ENCODE measurements at regions not wholly inside any gene's neighbourhood (a gene's known extent, or its start where the extent isn't known, plus 50 kb on each side); places are given as distances from the start of the nearest gene placed in this dataset.

DNA sequence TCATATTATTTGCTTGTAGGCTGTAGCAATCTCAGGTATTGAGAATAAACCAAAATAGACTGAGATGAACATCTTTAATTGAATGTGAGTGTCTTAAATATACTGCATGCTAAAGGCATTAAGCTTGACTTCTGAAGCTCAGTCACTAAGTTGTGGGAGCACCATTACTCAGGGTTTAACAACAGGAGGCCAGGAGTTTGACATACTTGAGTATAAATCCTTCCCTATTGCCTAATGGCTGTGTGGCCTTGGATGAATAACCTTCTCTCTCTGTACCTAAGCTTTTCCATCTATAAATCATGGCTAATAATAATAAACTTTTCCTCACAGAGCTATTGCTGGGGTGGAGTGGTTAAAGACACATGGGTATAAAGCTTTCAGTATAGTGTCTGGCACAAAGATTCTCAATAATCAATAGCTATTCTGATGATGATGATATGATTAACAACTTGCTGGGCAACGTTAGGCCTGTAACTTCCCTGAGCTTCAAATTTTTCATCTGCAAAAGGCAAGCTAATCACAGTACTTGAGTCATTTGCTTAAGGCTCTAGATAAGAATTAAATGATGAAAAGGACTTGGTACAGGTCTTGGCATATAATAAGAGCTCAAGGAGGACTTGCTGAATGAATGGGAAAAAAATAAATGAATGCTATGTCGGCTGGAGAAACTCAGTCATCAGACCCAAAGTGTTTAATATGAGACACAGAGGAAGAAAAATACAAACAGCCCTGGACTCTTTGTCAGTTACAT is 174.0 kb upstream of the IL12B start:
- TF ChIP-seq, protein P1, sequence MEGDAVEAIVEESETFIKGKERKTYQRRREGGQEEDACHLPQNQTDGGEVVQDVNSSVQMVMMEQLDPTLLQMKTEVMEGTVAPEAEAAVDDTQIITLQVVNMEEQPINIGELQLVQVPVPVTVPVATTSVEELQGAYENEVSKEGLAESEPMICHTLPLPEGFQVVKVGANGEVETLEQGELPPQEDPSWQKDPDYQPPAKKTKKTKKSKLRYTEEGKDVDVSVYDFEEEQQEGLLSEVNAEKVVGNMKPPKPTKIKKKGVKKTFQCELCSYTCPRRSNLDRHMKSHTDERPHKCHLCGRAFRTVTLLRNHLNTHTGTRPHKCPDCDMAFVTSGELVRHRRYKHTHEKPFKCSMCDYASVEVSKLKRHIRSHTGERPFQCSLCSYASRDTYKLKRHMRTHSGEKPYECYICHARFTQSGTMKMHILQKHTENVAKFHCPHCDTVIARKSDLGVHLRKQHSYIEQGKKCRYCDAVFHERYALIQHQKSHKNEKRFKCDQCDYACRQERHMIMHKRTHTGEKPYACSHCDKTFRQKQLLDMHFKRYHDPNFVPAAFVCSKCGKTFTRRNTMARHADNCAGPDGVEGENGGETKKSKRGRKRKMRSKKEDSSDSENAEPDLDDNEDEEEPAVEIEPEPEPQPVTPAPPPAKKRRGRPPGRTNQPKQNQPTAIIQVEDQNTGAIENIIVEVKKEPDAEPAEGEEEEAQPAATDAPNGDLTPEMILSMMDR (IDR thresholded peaks at IDR 0.05; ENCODE audit: insufficient read depth, low read depth, low read length, missing control alignments): no peak
- no peak for DNase-seq (ENCODE audit: low read depth)
- no peak overlapping the region for H3K4me3 ChIP-seq (ENCODE audit: low read depth, low read length)

DNA sequence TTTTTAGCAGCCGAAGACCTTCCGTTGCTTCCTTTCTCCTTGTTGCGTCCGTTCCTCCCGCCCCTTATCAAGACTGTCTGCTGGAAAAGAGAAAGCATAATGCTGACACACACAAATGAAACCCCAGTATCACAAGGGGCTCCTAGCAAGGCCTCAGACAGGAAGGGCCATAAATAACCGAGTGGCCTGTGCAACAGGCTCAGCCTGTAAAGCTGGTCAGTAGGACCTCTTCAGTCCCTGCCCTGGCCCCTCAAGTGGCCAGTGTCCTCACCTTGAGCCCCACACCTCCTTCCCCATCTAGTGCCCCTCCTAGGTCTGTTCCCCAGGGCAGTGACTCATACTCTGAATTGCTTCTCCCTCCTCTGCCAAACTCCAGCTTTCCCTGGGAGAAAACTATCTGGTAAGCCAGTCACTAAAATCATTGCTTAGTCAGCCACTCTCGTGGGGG is 174.6 kb upstream of the IL12B start:
- TF ChIP-seq, protein P1 (IDR thresholded peaks at IDR 0.05; ENCODE audit: insufficient read depth, low read depth, low read length, missing control alignments): no peak
- no peak for DNase-seq (ENCODE audit: low read depth)
- H3K4me3 ChIP-seq (ENCODE audit: low read depth, low read length): no peak overlapping the region

DNA sequence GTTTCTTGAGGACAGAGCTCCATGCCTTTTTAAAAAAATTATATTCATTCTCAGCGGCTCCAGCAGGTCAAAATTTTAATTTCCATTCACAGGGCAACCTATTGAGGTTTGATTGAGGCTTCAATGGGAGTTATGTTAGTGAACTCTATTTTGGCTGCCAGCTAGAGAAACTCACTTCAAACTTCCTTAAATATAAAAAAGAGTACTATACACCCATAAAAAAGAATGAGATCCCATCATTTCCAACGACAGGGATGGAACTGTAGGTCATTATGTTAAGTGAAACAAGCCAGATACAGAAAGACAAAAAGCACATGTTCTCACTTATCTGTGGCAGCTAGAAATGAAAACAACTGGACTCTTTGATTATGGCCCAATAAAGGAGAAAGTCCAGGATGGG is 176.8 kb upstream of the IL12B start:
- TF ChIP-seq, protein P1 (IDR thresholded peaks at IDR 0.05; ENCODE audit: insufficient read depth, low read depth, low read length, missing control alignments): no peak
- DNase-seq (ENCODE audit: low read depth): no peak
- H3K4me3 ChIP-seq (ENCODE audit: low read depth, low read length): no peak overlapping the region

DNA sequence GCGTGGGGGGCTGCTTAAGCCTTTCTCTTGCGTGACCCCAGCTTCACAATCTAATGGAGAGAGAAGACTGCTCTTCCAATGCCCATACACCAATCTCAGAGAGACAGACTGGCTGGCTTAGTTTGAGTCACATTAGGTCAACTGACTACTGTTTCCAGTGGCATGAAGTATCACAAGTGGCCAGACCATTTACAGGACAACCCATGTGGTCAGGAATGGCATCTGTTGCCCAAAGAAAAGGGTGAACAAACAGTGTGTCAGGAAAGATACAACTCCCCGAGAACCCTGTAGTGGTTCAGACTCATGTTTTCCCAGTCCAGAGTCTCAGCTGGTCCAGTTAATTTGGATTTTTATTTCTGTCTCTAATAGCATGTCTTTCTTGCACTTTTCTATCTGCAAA is 177.4 kb upstream of the IL12B start:
- no peak for DNase-seq (ENCODE audit: low read depth)
- TF ChIP-seq, protein P1 (IDR thresholded peaks at IDR 0.05; ENCODE audit: insufficient read depth, low read depth, low read length, missing control alignments): no peak
- H3K4me3 ChIP-seq (ENCODE audit: low read depth, low read length): no peak overlapping the region

DNA sequence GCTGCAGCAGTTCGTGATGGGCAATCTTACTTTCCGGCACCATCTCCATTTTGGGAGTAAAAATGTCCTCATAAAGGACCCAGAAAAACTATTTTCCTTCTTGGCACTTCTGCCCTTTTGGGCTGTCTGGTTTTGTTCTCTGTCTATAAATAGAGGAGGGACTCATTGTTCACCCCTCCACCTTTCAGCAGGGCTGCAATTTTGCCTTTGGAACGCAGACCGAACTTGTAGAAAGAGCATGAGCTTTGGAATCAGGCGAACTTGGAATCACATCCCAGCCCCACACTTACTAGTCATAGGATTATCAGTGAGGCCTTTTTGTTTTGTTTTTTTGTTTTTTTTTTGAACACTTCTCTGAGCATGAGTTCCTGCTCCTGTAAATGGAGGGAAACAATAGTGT is 178.1 kb upstream of the IL12B start:
- H3K4me3 ChIP-seq (ENCODE audit: low read depth, low read length): no peak overlapping the region
- TF ChIP-seq, protein P1 (IDR thresholded peaks at IDR 0.05; ENCODE audit: insufficient read depth, low read depth, low read length, missing control alignments): no peak
- no peak for DNase-seq (ENCODE audit: low read depth)

DNA sequence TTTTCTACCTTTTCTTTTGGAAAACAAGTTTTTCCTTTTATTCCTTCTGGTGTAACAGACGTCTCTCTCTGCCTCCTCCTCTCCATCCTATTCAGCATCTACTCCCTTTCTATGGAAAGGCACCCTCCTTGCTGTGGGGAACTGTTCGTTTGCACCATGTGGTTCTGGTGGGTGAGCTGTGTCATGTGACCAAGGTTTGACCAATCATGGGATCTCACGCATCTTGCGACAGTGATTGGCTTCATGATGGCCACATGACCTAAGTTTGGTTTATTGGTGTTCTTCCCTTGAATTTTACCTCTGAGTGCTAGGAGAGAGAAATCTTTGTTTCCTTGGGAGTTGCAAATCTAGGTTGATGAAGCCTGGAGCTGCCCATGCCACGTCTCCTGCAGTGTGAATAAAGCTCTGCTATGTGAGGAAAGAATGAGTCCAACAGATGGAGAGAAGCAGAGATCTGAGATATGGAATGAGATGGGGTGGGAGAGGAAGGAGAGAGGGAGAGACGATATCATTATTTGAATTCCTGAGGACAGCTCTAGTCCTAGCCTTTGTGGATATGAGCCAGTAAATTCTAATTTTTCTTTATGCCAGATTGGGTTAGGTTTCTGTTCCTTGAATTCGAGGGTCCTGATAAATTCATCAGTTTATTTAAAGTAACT is 178.8 kb upstream of the IL12B start:
- TF ChIP-seq, protein P1 (IDR thresholded peaks at IDR 0.05; ENCODE audit: insufficient read depth, low read depth, low read length, missing control alignments): no peak
- H3K4me3 ChIP-seq (ENCODE audit: low read depth, low read length): no peak overlapping the region
- no peak for DNase-seq (ENCODE audit: low read depth)

All from GM12865 (cell line).